HG02885 (cell line): ENCODE measurements at regions not wholly inside any gene's neighbourhood (a gene's known extent, or its start where the extent isn't known, plus 50 kb on each side); places are given as distances from the start of the nearest gene placed in this dataset.

Source experiments
- ATAC-seq: cut with Tn5 transposase; IDR thresholded peaks from one replicate; pipeline ENCODE4 v1.9.1; 2021; ENCODE audit warnings: mild to moderate bottlenecking; ENCODE audit not compliant: unreplicated experiment, poor library complexity

DNA sequence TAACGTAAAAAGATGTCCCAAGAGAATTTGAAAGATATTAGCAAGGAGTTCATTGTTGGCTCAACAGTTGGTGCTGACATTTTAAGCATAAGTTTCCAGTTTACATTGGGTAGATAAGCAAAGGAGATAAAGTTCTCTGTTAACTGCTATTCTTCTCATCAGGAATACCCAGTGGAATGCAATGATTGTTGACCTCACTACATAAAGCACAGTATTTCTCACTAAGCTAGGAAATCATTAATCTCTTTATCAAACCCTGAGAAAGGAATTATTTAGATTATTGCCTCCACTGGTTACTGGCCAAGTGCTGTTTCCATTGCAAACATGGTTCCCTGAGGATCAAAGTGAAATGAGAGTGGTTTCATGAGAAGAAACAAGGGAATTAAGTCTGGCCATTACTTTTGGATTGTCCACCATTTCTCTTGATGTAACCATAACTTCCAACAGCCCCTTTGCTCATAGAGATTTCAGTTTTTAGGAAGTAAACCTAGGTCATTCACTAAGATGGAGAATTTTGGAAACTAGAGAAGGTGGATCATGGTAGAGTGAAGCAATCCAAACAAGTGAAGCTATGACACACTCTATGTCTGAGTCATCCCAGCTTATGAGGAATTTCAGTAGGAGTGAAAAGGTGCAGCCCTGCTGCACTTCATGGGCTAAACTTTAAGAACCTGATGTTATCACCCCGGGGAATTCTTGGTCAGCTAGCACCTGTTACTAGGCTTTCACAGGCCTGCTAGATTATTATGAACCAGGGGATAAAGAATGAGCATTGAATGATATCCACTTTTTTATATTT lies 163.4 kb downstream of the AREG start:
- no peak for ATAC-seq

DNA sequence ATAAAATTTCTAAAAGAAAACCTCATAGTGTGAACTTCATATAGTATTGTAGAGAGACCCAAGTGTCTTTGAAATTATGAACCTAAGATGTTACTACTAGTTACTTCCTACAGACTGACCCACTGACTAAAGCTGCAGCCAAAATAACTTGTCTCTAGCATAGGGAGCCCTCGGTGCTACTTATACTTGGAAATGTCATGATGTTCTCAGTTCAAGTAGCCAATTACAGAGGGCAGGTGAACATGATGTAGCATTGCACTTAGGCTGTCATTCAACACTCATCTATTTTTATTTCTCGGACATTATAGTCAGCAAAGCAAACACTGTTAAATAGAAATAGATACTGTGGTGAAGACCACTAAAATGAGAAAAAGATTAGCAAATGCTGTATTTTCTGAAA lies 165.6 kb downstream of the AREG start:
- ATAC-seq: no peak

DNA sequence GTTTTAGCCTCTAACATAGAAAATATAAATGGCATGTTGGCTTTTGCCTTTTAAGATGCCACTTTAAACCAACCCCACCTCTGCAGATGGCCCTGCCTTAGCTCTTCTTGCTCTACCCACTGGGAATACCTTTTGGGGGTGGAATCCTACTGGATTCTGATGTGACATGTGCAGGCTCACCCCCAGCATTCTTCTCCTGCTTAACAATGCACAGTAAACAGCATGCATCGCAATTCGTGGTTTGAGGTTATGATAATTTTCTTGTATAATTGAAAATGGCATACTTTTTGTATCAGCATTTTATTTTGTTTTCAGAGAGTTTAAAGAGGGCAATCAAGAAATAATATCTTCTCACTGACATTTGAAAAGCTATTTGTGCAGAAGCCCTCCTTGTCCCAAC lies 167.9 kb downstream of the AREG start:
- ATAC-seq: no peak

DNA sequence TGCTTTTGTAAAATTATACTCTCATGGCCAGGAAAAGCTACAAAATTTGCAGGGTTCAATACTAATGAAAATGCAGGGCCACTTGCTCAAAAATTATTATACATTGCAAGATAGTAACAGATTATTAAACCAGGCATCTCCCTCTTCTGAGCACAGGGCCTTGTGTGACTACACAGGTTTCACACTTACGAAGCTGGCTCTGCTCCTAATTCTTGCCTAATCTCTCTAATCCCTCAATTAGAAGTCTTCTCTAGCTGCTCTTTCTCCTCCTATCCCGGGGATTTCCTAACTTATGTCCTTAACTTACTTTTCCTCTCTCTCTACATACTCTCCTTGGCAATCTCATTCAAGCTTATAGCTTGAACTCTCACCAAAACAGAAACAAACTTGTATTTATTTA lies 168.3 kb downstream of the AREG start:
- no peak for ATAC-seq

DNA sequence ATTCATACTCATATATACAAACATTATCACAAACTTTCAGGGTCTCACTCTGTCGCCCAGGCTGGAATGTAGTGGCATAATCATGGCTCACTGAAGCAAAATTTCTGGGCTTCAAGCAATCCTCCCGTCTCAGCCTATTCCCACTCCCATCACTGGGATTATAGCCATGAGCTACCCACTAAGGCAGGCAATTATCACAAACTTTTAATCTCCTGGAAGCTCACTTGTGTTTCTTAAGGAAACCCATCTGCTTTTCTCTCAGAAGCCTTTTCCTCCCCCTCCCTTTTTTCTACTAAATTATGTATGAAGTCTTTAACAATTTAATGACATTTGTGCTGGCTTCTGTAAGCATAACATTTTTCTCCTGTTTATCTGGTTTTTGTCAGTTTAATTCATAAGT lies 170.5 kb downstream of the AREG start:
- no peak for ATAC-seq

DNA sequence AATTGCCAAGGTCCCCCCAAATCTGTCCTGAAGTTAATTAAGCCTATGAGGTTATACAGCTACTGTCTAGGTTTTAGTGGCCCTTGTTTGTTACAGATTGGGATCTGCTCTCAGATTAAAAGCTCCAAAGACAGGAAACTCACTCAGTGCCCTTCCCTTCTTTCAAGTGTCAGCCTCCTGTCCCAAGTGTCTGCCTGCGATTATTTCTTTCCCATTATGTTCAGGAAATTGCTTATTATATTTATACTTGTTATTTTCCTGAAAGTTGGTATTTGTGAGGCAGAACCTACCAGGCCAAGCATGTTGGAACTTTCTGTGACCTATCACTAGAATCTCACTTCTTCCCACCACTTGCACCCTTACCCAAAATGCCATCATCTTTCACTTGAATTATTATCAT lies 173.2 kb downstream of the AREG start:
- no peak for ATAC-seq

DNA sequence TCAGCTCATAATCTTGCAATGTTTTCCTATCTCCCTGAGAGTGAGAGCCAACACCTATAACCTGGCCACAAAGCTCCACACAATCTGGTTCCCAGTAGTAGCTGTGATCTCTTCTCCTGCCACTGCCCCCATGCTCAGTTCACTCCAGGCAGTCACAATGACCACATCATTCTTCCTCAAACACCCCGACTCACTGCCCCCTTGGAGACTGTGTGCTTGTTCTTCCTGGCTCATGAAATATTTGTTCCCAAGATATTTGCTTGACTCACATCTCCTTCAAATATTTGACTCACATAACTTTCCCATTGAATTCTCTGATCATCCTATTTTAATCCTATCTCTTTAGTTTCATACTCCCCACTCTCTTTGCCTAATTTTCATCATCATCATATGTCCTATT lies 173.7 kb downstream of the AREG start:
- no peak for ATAC-seq

DNA sequence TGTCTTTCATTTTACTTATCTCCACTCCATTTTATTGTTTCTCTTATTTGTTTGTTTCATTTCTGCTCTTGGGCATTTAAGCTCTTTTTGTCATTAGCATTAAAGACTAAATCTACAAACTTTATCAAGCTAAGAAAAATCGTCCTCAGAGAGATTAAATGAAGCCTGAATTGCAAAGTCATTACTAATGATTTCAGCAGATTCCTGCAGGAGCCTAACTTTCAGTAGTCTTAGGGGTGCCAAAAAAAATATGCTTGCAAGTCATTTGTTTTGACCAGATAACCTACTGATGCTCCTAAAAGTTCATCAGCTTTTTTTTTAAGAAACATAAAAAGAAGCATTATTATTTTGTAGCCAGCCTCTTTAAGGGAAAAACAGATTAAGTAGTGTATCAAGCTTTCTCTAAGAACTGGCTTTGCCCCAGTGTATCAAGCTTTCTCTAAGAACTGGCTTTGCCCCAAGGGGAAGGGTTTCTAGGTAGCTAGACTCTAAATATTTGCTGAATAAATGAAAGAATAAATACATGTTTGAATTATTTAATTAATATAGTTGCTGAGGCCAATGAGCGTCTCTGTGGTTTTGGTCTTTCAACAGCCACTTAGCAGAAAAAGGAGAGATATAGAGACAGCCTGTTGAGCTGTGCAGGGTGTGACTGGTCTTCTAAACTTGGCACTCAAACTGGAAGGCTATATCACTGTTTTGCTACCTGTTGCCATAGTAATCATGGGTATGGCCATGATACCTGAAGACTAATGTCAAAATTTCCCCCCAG lies 174.2 kb downstream of the BTC start:
- ATAC-seq: no peak

DNA sequence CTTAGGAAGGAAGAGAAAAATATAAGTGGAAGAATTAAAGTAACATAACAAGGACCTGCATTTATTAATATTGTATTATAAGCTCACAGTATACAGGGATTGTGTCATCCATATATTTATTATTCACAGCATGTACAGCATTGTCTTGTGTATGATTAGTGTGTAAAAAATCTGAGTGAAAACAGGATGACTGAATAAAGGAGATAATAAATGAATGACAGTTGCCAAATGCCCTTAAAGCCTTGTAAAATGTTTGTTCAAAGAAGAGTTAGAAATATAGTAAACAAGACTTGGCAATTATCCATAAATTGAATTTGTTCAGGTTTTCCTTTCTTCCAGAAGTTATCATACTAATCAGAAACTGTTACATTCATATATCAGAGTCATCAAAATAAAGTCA lies 172.7 kb downstream of the BTC start:
- no peak for ATAC-seq

DNA sequence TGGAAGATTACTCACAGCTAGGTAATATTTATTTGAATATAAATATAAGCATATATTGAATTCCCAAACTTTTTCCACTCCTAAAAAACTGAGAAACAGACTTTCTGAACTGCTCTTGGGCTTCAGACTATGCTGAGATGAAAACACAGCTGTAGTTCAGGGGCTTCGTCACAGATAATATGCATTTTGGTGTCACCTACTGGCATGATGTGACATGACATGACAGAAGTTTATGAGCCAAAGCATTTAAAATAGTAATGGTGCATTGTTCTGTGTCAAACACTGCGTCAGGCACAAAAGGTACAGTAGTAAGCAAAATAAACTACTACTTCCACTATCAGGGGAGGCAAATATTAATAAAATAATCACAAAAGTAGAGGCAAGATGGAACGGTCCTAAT lies 171.3 kb downstream of the BTC start:
- ATAC-seq: peak; percentile 86

DNA sequence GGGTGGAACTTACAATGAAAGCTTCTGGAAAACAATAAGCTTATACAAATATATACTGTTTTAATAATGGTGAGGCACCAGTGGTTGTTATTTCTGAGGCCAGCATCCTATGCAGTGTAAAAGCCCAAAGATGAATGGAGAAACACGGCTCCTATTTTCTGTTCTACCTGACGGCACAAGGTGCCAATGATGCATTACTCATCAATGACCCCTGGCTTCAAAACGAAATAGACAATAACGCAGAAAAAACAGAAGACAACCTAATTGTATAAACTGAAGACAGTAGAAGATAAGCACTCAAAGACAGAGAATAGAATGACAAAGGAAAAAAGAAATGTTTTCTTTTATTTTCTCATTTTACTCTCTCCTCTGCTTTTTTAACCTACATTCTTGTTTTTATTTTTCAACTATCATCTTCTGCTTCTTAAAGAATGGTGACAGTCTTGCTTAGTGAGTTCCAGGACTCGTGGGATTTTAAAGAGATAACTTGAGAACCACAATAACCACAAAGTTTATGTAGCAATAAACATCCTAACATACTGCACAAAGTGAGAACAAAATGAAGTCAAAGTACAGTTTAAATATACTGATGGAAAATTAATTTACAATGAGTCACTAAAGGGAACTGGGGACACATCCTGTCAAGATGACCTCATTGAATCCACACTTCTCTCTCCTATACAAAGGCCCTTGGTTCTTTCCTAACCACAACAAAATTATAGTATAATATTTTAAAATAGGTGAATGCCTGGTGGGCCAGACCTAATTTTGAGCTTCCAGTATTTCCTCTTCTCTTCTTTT lies 169.8 kb downstream of the BTC start:
- ATAC-seq: no peak

DNA sequence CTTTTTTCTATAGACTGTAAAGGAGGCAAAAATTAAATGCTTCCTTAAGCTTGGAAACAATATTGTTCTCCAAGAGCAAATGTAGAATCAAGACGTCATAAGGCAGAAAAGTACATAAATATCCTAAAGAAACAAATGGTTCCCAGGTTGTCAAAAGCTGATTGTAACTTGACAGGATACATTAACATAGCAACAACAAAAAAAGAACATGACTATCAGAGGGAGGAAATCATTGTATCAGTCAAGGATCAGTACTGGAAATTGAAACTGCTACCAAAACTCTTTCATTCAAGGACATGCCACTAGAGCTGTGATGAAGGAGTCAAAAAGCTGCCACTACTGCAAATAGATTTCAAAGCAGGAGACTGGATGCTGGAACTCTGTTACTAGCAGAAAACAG lies 168.3 kb downstream of the BTC start:
- no peak for ATAC-seq

DNA sequence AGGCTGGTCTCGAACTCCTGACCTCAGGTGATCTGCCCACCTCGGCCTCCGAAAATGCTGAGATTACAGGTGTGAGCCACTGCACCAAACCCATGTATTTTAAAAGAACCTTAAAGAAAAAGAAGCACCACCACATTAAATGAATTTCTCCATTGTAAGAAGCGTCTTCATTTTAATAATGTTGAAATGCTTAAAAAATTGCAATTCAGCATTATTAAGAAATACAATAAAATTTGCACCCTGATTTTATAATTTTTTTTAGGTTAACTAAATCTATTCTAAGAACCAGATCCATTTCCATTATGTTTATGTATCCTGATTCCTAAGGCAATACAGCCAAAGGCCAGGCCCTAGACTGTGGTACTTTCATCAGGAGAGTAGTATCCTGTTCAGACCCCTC lies 167.2 kb downstream of the BTC start:
- ATAC-seq: no peak

DNA sequence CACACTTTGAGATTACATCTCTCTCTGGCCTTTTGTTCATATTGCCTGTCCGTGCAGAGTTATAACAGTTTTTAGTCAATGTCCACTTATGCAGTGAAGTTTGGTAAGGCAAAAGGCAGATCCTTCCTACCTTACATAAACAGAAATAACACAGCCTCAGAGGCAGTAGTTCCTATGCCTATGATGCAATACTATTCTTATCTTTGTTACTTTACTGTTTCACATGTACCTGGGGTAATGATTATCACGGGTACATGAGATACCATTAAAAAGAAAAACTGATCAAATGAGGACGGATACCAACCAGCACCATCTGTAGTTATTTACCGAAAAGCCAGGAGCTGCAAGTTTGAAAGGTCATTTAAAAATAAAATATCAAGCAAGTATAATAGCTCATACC lies 166.8 kb downstream of the BTC start:
- no peak for ATAC-seq

DNA sequence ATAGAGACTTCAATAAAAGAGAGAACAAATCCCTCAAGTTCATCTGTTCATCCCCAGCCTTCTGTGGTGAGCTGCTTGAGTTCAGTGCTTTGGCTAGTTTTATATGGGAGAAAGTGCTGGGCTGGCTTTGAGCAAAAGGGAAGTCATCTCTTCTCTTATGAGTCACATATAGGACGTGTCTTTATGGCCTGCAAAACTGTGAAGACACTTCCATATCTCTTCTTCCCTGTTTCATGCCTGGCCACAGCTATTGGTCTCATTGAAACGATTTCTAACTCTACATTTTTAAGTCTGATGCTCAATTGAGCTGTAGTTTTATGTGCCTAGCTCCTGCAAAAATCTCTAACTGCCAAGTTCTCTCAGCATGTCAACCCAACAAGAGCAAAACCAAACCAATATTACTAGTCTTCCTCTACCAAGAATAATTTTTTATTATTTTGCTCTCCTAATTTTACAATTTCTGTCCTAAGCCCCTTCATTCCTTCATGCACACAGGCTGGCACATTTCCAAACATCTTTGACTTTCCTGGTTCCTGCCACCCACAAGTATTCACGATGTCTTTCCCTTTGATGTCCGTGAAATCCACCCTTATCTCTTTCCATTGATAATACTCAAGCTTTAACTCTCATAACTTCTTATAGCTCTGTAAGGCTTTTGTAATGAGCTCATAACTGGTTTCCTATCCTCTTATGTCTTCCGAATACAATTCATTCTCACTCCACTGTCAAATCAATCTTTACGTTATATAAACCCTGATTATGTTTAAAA lies 165.3 kb downstream of the BTC start:
- ATAC-seq: no peak

DNA sequence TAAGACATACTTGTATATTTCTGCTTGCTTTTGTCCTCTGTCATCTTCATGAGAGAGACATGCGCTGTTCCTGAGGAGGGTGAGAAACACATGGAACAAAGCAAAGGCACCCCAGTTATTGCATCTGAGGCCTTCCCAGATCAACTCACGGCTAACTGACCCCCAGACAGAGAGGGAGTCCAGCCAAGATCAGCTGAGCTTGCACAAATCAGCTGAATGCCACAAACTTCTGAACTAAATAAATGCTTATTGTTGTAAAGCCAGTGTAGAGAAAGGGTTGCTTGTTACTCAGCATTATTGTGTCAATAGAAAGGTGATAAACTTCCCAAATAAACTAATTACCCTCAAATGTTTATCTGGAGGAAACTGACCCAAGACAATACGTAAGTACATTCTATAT lies 163.8 kb downstream of the BTC start:
- no peak for ATAC-seq

DNA sequence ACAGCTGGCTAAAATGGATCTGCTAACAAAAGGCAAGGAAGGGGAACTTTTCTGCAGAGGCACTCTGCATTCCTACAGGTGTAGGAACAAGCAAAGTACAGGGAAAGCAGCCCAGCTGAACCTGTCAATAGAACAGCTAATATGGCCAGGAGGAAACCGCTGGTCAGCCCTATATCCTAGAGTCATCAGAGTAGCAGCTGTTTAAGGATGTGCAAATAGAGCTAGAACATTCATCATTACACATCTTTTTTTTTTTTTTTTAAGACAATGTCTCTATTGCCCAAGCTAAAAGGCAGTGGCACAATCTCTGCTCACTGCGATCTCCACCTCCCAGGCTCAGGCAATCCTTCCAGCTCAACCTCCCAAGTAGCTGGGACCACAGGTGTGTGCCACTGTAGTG lies 163.0 kb downstream of the BTC start:
- ATAC-seq: no peak

DNA sequence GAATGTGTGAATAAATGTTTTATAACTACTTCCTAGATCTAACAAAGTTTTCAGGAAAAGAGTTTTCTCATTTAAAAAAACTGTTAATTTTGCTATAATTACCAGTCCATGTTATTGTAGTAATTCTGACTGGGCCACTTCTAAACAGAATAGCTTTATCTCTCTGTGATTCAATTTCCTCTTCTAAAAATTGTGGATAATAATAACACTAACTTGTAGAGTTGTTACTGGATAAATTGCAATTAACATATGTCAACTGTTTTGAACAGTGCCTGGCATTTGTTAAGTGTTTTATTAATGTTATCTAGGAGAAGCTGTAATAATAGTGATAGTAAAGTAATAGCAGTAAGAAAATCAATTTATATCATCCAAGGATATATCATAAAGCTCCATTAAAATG lies 162.3 kb downstream of the BTC start:
- no peak for ATAC-seq

DNA sequence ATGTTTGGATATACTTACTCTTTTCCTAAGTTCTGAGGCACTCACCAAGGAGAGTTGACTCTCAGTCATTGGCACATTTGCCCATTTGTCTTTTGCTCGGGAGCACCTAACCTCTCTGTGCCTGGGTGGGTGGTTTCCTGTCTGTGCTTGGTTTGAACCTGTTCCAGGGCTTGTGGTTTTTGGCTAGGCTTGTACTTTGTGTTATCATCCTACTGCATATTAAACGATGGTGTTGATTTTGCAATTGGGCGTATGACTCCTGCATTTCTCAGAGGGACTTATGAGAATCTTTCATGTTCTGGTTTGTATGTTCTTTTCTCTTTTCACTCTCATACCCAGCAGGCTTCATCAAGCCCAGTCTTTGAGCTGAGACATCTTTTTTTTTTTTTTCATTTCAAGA lies 161.7 kb downstream of the BTC start:
- no peak for ATAC-seq

DNA sequence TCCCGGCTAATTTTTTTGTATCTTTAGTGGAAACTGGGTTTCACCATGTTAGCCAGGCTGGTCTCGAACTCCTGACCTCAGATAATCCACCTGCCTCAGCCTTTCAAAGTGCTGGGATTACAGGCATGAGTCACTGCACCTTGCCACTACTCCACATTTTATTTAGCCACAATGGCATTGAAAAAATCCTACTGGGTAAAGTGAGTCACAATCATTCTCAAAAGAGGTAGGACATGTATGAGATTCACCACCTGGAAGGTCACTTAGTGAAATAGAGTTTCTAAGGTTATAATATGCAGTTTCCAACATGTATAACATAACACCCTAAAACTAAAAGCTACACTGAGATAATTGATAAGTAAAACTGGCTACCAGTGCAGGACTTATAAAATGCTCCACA lies 159.2 kb downstream of the BTC start:
- ATAC-seq: no peak
